HG03378 (cell line): ENCODE measurements at regions not wholly inside any gene's neighbourhood (a gene's known extent, or its start where the extent isn't known, plus 50 kb on each side); places are given as distances from the start of the nearest gene placed in this dataset.

ENCODE experiments used
- ATAC-seq: cut with Tn5 transposase; IDR thresholded peaks from one replicate; pipeline ENCODE4 v1.9.1; 2021; ENCODE audit warnings: mild to moderate bottlenecking, moderate library complexity; ENCODE audit not compliant: unreplicated experiment

DNA sequence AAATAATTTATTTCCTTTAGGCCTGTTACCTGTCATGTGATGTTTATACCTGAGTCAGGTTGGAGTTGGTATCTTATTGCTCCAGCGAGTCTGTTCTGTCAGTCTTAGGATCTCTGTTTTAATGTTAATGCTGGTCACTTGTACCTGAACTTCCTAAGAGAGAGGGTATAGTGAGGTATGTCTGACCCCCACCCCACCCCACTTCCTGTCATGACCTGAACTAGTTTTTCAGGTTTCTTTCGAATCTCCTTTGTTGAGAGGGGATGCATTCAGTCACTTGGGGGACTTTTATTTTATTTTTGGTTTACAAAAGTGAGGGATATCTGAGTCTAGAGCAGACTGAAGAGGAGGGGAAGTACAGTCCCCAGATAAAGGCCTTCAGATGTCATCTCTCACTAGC lies 769.0 kb upstream of the COBL start:
- ATAC-seq: no peak

DNA sequence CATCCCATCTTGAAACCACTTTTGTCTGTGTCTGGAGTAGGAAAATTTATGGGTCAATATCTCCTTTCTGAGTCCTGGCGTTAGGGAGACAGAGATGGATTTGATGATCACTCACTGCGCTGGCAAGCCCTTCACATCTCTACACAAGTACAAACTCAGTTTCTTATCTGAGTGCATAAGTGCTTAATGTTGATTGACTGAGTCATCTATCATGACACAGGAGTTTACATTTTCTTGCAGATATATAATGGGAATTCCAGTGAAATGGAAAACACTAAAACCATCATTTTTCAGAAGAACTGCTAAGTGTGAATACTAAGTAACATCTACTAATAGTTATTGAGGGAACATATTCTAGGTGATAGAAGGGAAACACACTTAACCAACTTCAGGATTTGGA lies 763.9 kb upstream of the COBL start:
- no peak for ATAC-seq

GRCh38 chr7:52079726-52080125 lies 763.1 kb upstream of the COBL start:
- no peak for ATAC-seq

- no peak for ATAC-seq
These were observed 761.0 kb upstream of the COBL start for GRCh38 chr7:52077571-52077970.

GRCh38 chr7:52074912-52075311 lies 758.3 kb upstream of the COBL start:
- ATAC-seq: no peak

- ATAC-seq: no peak
These were observed 757.5 kb upstream of the COBL start for GRCh38 chr7:52074071-52074470.

DNA sequence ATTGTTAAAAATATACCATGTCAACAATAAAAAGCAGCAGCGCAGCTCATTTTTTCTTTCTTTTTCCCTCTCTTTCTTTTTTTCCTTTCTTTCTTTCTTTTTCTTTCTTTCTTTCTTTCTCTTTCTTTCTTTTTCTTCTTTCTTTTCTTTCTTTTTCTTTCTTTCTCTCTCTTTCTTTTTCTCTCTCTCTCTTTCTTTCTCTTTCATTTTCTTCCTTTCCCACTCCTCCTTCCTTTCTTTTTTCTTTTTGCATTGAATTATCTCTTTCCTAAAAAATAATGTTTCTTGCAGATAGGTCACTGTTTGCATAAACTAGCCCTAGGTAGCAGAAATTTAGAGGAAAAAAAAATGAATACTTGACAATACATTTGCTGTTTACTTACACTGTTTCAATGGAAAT lies 755.1 kb upstream of the COBL start:
- no peak for ATAC-seq

DNA sequence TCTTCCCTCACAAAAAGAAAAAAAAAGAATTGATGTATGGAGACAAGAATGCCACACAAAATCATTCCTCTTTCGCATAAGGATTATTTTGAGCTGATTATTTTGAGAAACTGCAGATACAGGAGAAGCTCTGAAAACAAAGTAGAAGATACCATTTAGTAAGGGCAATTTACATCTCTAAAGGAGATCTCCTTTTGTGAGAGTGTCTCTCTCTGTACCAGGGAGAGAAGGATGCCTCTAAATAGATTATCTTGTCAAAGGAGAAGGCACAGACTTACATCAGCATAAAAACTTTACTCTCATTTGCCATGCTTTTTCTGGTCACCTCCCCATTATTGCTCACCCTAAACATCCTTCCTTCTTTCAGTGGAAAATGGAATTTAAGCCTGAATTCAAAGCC lies 747.9 kb upstream of the COBL start:
- ATAC-seq: no peak

DNA sequence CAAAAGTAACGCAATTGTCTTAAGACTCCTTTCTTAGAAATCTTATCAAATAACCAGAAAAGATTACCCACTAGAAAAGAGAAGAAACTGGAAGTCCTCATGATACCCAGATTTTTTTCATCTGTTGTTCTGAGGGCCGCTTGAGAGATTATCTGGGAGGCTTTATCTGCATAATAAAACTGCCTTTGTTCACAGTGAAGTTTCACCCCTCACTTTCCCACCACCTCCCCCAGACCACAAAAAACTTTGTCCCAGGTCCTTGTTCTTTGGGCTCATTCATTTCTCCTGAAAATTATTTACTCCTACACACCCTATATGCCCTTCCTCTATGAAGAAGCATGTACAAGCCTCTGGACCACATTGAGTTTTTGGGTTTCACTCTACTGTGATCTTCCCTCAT lies 745.1 kb upstream of the COBL start:
- ATAC-seq: no peak

DNA sequence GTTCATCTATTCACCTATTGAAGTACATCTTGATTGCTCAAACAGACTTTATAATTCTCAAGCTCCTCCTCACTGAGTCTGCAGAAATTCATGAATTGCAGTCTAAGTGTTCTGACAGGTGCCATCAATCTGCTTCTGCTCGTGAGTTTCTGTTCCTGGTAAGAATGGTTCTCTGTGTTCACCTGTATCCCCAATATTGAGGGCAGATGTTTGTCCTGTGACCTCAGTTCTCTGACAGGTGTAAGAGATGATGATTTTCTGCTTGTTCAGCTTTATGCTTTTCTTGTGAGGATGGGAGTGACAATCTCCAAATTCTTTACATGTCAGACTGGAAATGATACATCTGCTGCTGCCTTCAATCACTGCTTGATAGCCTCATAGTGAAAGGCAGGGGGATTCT lies 736.9 kb upstream of the COBL start:
- no peak for ATAC-seq

DNA sequence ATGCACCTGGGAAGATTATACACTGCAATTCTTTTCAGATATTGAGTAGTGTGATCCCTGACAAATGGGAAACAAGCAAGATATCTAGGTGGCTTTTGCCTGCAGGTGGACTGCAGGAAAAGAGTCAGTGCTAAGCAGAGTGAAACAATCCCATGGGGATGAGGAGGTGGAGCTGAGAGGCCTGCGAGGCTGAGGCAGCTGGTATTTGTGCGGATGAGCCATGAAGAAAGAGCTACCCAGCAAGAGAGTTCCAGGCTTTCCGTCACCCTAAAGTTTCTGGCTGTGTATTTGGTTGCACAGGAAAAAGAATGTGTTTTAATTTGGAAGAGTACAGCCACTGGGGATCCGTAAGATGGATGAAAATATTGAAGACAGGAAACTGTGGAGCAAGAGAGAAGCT lies 714.1 kb upstream of the COBL start:
- no peak for ATAC-seq

DNA sequence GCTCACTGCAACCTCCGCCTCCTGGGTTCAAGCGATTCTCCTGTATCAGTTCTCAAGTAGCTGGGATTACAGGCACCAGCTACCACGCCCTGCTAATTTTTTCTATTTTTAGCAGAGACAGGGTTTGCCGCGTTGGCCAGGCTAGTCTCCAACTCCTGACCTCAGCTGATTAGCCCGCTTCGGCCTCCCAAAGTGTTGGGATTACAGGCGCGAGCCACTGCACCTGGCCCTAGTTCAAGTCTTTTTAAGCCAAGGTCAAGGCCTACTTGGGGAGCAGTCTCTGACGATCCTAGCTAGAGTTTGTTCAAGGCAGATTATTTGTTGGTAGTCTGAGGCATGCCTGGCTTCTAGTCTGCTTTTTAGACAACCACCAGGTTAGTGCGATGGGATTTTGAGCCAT lies 709.5 kb upstream of the COBL start:
- no peak for ATAC-seq

GRCh38 chr7:52021343-52021742 lies 704.7 kb upstream of the COBL start:
- ATAC-seq: no peak

DNA sequence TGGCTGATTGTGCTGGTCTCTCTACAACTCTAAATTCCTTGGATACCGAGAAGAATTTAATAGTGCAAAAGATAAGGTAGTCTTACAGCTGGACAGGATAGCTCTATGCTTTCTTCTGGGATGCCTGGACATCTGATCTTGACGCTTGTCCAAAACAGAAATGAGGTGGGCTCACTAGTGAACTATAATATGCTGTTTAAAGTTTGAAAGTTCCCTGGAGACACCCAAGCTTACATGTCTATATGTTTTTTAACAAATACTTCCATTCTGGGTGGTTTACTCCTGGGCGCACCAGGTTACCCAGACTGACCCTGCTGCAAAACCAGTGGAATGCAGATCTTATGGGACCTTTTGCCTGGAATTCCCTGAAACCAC lies 702.1 kb upstream of the COBL start:
- ATAC-seq: no peak

DNA sequence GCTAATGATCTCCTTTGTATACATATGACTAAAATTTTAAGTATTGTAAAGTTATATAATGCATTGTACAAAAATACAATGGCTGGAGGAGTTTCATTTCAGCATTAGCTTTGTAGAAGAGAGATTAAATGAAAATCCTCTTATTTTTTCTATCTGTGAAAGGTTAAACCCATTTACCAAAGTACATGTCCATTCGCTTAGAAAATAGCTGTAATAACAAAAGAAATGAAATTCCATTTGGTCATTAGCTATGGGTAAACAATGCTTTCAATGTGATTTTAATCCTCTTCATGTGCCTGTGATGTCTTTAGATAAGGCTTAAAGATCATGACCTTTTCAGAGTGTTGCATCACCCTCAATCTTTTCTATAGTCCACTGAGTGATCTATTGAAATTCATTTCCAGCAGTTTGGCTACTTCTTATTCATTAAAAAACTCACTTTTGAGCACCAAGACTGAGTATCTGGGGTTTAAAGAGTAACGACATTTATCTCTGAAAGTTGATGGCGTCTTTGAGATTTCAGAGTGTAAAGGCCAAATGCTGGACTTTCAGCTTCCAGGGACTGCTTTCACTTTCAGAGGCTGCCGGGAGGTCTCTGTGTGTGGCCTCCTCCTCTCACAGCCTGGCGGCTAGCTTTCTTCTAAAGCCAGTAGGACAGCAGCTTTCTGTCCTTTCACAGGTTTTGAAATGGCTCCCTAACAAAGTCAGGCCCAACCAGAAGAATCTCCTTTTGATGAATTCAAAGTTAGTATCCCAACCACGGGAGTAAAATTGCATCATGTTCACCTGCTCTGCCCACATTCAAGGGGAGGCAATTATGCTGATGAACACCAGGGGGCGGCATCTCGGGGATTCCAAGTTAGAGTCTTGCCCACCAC lies 701.4 kb upstream of the COBL start:
- ATAC-seq: no peak

DNA sequence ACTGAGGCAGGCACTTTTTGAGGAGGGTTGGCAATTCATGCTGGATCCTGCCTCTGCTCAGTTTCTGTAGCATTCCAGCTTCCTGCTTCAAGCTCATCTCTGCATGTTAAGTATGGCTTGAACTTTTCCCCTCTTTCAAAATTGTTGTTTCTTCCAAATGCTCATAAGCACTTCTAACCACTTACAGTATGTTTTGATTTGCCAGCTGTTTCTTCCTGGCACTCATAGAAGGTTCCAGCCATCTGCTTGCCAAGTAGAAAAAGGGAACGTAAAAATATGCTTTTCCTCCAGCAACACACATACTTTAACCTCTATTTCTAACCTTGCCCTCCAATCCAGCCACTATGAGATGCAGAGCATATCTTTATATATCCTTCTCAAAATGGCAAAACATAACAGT lies 692.6 kb upstream of the COBL start:
- ATAC-seq: no peak

DNA sequence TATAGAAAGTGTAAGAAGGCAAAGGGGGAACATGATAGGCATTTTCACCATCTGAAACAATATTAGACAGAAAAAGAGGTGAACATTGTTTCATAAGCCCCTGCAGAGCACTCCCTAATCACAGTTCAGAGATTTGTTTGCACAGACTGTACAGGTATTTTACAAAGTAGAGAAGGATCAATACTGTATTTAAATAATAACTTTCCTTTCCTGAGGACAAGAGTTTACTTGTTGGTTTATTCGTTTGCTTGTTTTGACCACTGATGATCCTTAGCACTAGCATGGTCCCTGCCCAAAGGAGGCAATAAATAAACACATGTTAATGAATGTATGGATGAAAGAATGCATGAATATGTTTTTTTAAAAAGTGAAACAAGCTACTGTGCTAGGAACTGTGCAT lies 690.1 kb upstream of the COBL start:
- no peak for ATAC-seq

DNA sequence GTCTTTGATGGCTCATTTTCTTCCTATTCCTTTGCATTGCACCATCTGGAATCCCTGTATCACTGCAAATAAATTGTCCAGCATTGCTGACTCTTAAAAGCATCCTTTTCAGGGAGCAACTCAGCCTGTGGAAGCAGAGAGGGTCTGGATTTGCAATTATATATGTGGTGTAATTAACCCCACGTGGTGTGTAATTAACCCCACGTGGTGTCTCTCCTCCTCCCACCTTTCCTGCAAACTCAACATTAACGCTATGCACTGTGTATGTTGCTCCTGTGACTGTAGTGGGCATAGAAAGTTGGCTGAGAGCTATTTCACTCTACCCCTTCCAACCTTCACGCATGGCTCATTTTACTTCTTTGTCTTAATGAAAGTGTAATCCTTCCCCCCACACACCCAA lies 689.0 kb upstream of the COBL start:
- no peak for ATAC-seq

DNA sequence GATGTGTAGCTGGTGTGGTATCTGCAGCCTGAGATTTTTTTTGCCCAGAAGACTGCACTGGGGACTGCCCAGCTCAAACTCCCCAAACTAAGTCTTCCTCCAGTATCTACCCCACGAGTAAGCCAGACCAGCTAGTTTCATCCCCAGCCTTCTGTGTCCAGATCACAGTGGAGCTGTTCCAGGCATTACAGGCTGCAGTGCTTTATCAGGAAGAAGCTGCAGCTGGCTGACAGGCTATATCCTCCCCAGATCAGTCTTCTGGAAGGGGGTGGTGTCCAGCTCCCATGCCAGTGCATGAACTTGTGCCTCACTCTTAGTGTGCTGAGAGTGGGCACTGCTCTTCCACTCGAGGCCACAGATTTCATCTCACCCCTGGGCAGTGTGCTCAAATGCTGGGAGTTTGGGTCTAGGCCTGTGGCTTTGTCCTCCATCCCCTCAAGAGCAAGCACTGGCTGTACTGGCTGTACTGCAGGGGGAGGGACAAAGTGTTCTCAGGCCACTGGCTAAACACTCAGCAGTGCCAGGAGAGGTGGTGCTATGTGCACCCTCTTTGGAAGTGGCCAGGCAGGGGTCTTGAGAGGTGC lies 679.1 kb upstream of the COBL start:
- ATAC-seq: no peak

DNA sequence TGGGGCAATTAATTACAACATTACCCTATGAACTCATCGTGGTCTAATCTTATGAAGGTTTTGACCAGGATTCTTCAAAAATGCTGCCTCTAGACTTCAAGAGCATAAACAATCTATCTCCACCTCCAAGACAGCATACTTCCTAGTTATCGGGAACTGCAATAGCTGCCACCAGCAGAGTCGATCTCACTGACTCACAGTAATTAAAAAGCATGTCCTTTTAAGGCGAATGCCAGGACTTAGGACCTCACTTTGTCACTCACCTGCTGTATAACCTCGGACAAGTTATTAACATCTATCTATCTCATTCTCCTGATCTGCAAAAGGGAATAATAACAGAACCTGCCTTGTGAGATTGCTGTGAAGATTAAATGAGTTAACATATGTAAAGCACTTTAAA lies 666.0 kb upstream of the COBL start:
- no peak for ATAC-seq

GRCh38 chr7:51980812-51981211 lies 664.2 kb upstream of the COBL start:
- no peak for ATAC-seq

GRCh38 chr7:51980313-51980712 lies 663.7 kb upstream of the COBL start:
- no peak for ATAC-seq

GRCh38 chr7:51977913-51978312 lies 661.3 kb upstream of the COBL start:
- no peak for ATAC-seq
